AG09319 (cell line): ENCODE measurements at regions not wholly inside any gene's neighbourhood (a gene's known extent, or its start where the extent isn't known, plus 50 kb on each side); places are given as distances from the start of the nearest gene placed in this dataset.

Experiments
- DNase-seq: peaks from one replicate; pipeline ENCODE4 v3.0.0-alpha.2; 2010; ENCODE audit warnings: low read depth; ENCODE audit errors: extremely low read depth
- TF ChIP-seq, protein P1 (sequence below): IDR thresholded peaks from 2 replicates; pipeline ENCODE4 v1.5.1; 2011; ENCODE audit warnings: low read depth, mild to moderate bottlenecking, inconsistent platforms, low read length, moderate library complexity

DNA sequence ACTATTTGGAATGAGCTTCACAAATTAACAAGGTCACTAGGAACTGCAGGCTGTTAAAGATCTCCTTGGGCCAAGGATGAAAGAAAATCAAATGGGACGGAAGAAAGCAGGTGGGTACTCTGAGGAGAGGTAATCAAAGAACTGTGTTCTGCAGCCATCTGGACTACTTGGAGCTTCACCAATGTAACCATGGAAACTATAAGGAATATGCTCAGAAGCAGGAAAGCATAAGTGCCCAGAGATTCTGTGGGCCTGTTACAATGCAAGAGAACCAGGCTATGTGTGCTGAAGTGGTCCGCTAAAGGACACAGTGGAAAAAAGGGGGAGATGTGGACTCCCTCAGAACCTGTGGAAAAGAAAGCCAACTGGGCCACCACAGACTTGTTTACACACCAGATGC is 238.5 kb downstream of the PTGER3 start:
- no peak for DNase-seq
- TF ChIP-seq, protein P1, sequence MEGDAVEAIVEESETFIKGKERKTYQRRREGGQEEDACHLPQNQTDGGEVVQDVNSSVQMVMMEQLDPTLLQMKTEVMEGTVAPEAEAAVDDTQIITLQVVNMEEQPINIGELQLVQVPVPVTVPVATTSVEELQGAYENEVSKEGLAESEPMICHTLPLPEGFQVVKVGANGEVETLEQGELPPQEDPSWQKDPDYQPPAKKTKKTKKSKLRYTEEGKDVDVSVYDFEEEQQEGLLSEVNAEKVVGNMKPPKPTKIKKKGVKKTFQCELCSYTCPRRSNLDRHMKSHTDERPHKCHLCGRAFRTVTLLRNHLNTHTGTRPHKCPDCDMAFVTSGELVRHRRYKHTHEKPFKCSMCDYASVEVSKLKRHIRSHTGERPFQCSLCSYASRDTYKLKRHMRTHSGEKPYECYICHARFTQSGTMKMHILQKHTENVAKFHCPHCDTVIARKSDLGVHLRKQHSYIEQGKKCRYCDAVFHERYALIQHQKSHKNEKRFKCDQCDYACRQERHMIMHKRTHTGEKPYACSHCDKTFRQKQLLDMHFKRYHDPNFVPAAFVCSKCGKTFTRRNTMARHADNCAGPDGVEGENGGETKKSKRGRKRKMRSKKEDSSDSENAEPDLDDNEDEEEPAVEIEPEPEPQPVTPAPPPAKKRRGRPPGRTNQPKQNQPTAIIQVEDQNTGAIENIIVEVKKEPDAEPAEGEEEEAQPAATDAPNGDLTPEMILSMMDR, result no peak

DNA sequence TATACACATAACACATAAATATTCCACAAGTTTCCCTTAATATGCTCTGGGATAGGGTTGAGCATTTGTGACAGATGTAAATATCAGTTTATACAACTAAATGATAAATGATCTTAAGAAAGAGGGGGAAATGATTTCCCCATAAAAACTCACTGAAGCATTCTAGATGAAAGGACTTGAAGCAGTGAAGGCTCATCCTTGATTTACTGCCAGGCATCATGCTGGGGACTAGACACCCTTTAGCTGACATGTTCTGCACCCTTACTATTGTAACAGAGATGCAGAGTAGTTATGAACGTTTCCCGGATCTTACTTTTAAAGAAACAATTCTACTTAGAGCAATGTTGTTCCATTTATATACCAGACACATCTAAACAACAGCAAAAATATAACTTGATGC is 235.8 kb downstream of the PTGER3 start:
- no peak for DNase-seq
- TF ChIP-seq, protein P1, result no peak

DNA sequence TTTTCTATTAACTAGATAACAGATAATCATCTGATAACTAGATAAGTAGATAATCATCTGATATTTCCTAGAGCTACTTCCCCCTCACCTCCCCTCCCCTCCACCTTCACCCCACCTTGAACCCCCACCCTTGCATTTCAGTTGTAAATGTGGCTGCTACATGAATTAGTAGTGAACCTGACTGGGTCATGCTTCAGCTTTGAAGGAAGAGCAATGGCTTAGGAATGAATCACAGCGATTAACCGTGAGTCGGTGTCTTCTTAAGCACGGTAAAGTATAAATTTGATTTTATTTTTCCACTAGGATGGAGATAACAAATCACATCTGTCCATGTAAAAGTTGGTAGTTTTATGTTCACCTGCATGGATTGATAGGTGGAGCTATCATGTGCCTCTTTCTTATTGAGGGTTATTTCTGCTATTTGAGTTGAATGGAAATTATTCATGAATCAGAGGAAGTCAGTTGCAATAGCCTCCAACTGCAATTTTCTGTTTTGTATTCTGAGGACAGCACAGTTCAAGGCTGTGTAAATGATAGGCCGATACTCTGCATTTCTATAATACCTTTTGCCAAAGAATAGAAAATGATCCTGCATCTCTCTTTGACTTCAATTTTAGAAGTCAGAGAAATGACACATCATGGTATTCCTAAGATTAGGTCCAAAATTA is 235.0 kb downstream of the PTGER3 start:
- no peak for DNase-seq
- TF ChIP-seq, protein P1, result no peak

DNA sequence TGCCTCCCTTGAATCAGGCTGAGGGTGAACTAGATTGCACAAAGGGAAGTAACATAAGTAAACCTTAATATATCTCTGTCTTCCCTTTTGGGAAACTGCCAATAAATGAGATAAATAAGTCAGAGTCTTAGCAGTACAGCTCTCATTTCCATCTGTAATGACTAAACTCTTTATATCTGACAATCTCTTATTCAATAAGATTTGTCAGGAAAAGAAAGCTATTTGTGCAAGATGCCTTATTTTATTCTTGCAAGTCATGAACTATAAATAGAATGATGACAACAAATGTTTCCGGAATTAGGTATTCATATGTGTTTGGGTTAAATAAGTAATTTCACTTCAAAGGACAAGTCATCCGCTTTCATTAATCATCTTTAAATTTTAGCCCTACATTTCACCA is 229.2 kb downstream of the PTGER3 start:
- TF ChIP-seq, protein P1, result no peak

DNA sequence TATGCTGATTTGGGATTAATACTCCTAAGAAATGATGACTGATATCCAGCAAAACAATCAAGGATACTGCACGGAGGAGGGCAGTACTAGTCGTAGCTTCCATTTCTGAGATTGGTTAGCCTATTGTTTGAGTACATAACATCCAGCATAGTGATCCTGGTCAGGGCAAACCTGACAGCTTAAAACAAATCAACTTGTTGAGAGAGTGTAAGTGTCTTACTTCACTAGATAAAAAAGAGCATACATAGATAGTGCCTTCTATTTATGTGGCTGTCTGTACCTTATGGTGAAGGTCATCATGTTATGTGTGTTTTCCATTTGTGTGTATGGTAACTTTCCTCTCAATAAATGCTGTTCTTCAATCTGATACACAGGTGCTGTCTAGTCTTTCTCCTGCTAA is 228.4 kb downstream of the PTGER3 start:
- TF ChIP-seq, protein P1, result no peak
- no peak for DNase-seq

More for the DNA sequence above, 229.2 kb downstream of the PTGER3 start:
- no peak for DNase-seq

DNA sequence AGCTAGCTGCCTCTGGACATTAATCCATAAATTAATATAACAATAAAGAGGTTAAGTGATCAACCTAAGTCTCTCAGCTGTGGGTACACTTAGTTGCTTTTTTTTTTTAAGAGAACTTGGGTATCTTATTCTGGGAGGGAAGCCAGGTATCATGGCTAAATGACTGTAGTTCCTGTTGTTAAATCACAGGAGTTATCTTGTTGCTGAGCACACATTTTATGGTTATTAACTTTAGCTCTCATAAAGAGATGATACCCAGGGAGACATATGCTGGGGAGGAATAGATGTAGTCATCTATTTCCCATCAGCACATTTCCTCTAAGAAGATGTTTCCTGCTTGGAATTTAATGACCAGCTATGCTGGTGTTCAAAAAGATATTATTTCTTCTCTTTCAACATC is 227.8 kb downstream of the PTGER3 start:
- TF ChIP-seq, protein P1, result no peak

DNA sequence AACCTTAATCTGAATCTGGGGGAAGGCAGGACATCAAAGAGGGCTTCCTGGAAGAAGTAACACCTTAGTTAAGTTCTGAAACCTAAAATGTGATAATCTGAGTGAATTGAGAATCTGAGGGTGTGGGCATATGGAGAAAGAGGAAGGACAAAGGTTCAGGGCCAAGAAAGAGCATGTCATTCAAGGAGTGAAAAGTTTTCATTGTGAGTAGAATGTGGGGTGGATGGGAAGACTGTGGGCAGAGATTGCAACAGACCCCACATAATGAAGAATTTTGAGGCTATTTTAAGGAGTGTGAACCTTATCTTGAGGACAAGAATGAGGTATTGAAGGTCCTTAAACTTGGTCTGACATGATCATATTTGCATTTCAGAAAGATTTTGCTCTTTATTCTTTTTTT is 227.2 kb downstream of the PTGER3 start:
- DNase-seq, result no peak
- TF ChIP-seq, protein P1, result no peak

More for the DNA sequence above, 227.8 kb downstream of the PTGER3 start:
- DNase-seq, result no peak
